HEK293 (cell line): ENCODE measurements at regions not wholly inside any gene's neighbourhood (a gene's known extent, or its start where the extent isn't known, plus 50 kb on each side); places are given as distances from the start of the nearest gene placed in this dataset.

Source experiments
- CTCF ChIA-PET: fragments of 350-600 bp; formaldehyde crosslinking; extraction: SDS; loops from one replicate; lab custom pipeline; 2021; ENCODE audit warnings: antibody characterized with exemption; lab: Yijun Ruan, JAX
- POLR2A ChIA-PET: fragments of 300-600 bp; formaldehyde crosslinking; extraction: SDS; loops from one replicate; lab custom pipeline; 2020; ENCODE audit warnings: antibody characterized with exemption, inconsistent platforms; lab: Yijun Ruan, JAX
- H3K27ac ChIP-seq: fragments of 200-500 bp; sonication (Bioruptor generic); 2 replicates; pipeline ENCODE4 v1.5.1; 2014; ENCODE audit warnings: low read depth, low read length, control low read depth, inconsistent platforms; ENCODE audit errors: extremely low read depth
- H3K36me3 ChIP-seq, 2 experiments: fragments of 200-500 bp in 1 of 2; sonication (Bioruptor generic) in 1 of 2; 1 replicate in 1 of 2; 2 replicates in 1 of 2; pipeline ENCODE4 v1.5.1; 2014 to 2017; ENCODE audit warnings: inconsistent platforms in 2 of 2, low read length in 2 of 2; ENCODE audit not compliant: control insufficient read depth in 2 of 2, insufficient read depth in 1 of 2
- H3K4me1 ChIP-seq: fragments of 200-500 bp; sonication (Bioruptor generic); 2 replicates; pipeline ENCODE4 v1.5.1; 2014; ENCODE audit warnings: mild to moderate bottlenecking, low read length, inconsistent platforms; ENCODE audit not compliant: control insufficient read depth, insufficient read depth
- H3K4me3 ChIP-seq: 2 replicates; pipeline ENCODE4 v1.5.1; 2011; ENCODE audit warnings: low read depth, mild to moderate bottlenecking, control low read depth, low read length, moderate library complexity
- H3K9me3 ChIP-seq: fragments of 200-500 bp; sonication (Bioruptor generic); 2 replicates; pipeline ENCODE4 v1.5.1; 2014; ENCODE audit warnings: low read depth, low read length, inconsistent platforms; ENCODE audit not compliant: control insufficient read depth, insufficient read depth
- BCL11B ChIP-seq: fragments of 450-650 bp; formaldehyde crosslinking; IDR thresholded peaks from 2 replicates; pipeline ENCODE4 v1.5.1; 2016; ENCODE audit warnings: low read depth, missing biosample characterization, missing genetic modification characterization
- GLIS1 ChIP-seq: fragments of 450-650 bp; formaldehyde crosslinking; IDR thresholded peaks from 2 replicates; pipeline ENCODE4 v1.5.1; 2016; ENCODE audit warnings: missing biosample characterization, missing genetic modification characterization
- GLIS2 ChIP-seq: fragments of 450-650 bp; formaldehyde crosslinking; IDR thresholded peaks from 2 replicates; pipeline ENCODE4 v1.5.1; 2016; ENCODE audit warnings: missing biosample characterization, missing genetic modification characterization
- KLF10 ChIP-seq: fragments of 450-650 bp; IDR thresholded peaks from 2 replicates; pipeline ENCODE4 v1.5.1; 2018; ENCODE audit warnings: missing biosample characterization, mild to moderate bottlenecking, missing genetic modification characterization
- OSR2 ChIP-seq: fragments of 450-650 bp; formaldehyde crosslinking; IDR thresholded peaks from 2 replicates; pipeline ENCODE4 v1.5.1; 2016; ENCODE audit warnings: missing biosample characterization, missing genetic modification characterization
- RBAK ChIP-seq: fragments of 450-650 bp; formaldehyde crosslinking; IDR thresholded peaks from 2 replicates; pipeline ENCODE4 v1.5.1; 2016; ENCODE audit warnings: missing biosample characterization, missing genetic modification characterization
- YY1 ChIP-seq: fragments of 450-650 bp; formaldehyde crosslinking; IDR thresholded peaks from 2 replicates; pipeline ENCODE4 v1.5.1; 2018; ENCODE audit warnings: missing biosample characterization, missing genetic modification characterization
- ZNF121 ChIP-seq: fragments of 450-650 bp; formaldehyde crosslinking; IDR thresholded peaks from 2 replicates; pipeline ENCODE4 v1.5.1; 2016; ENCODE audit warnings: missing biosample characterization, missing genetic modification characterization
- ZNF148 ChIP-seq: fragments of 450-650 bp; formaldehyde crosslinking; IDR thresholded peaks from 2 replicates; pipeline ENCODE4 v1.5.0; 2017; ENCODE audit warnings: missing biosample characterization, missing genetic modification characterization, borderline replicate concordance
- ZNF292 ChIP-seq: fragments of 450-650 bp; formaldehyde crosslinking; IDR thresholded peaks from 2 replicates; pipeline ENCODE4 v1.5.1; 2016; ENCODE audit warnings: low read depth, missing biosample characterization, missing genetic modification characterization, borderline replicate concordance
- ZNF324 ChIP-seq: fragments of 450-650 bp; formaldehyde crosslinking; IDR thresholded peaks from 2 replicates; pipeline ENCODE4 v1.5.1; 2016; ENCODE audit warnings: missing biosample characterization, missing genetic modification characterization
- ZNF335 ChIP-seq: fragments of 450-650 bp; formaldehyde crosslinking; conservative IDR thresholded peaks from 2 replicates; pipeline ENCODE4 v1.5.1; 2016; ENCODE audit warnings: missing biosample characterization, missing genetic modification characterization
- ZNF37A ChIP-seq: fragments of 450-650 bp; IDR thresholded peaks from 2 replicates; pipeline ENCODE4 v1.5.1; 2018; ENCODE audit warnings: missing biosample characterization, missing genetic modification characterization
- ZNF433 ChIP-seq: fragments of 450-650 bp; formaldehyde crosslinking; IDR thresholded peaks from 2 replicates; pipeline ENCODE4 v1.5.1; 2016; ENCODE audit warnings: missing biosample characterization, missing genetic modification characterization, low read depth
- ZNF510 ChIP-seq: fragments of 450-650 bp; formaldehyde crosslinking; IDR thresholded peaks from 2 replicates; pipeline ENCODE4 v1.5.1; 2018; ENCODE audit warnings: mild to moderate bottlenecking, missing genetic modification characterization, missing biosample characterization; ENCODE audit not compliant: insufficient replicate concordance
- ZNF518A ChIP-seq: fragments of 450-650 bp; formaldehyde crosslinking; conservative IDR thresholded peaks from 2 replicates; pipeline ENCODE4 v1.5.1; 2016; ENCODE audit warnings: low read depth, missing biosample characterization, missing genetic modification characterization
- ZNF548 ChIP-seq: fragments of 450-650 bp; formaldehyde crosslinking; IDR thresholded peaks from 2 replicates; pipeline ENCODE4 v1.5.1; 2016; ENCODE audit warnings: missing biosample characterization, missing genetic modification characterization
- ZNF555 ChIP-seq: fragments of 450-650 bp; formaldehyde crosslinking; conservative IDR thresholded peaks from 2 replicates; pipeline ENCODE4 v1.5.1; 2017; ENCODE audit warnings: missing biosample characterization, mild to moderate bottlenecking, missing genetic modification characterization, inconsistent platforms
- ZNF596 ChIP-seq: fragments of 450-650 bp; IDR thresholded peaks from 2 replicates; pipeline ENCODE4 v1.5.0; 2018; ENCODE audit warnings: missing biosample characterization, mild to moderate bottlenecking, missing genetic modification characterization, moderate library complexity
- ZNF623 ChIP-seq: fragments of 450-650 bp; formaldehyde crosslinking; IDR thresholded peaks from 2 replicates; pipeline ENCODE4 v1.5.1; 2016; ENCODE audit warnings: missing biosample characterization, missing genetic modification characterization
- ZNF624 ChIP-seq: fragments of 450-650 bp; formaldehyde crosslinking; IDR thresholded peaks from 2 replicates; pipeline ENCODE4 v1.5.1; 2017; ENCODE audit warnings: missing biosample characterization, missing genetic modification characterization
- ZNF629 ChIP-seq: fragments of 450-650 bp; formaldehyde crosslinking; IDR thresholded peaks from 2 replicates; pipeline ENCODE4 v1.5.1; 2017; ENCODE audit warnings: missing biosample characterization, missing genetic modification characterization
- ZNF677 ChIP-seq: fragments of 450-650 bp; IDR thresholded peaks from 2 replicates; pipeline ENCODE4 v1.5.0; 2018; ENCODE audit warnings: missing biosample characterization, mild to moderate bottlenecking, missing genetic modification characterization, moderate library complexity
- ZNF768 ChIP-seq: fragments of 450-650 bp; formaldehyde crosslinking; IDR thresholded peaks from 2 replicates; pipeline ENCODE4 v1.5.1; 2018; ENCODE audit warnings: missing biosample characterization, mild to moderate bottlenecking, missing genetic modification characterization
- TF ChIP-seq, protein P1 (sequence below): fragments of 450-650 bp; formaldehyde crosslinking; IDR thresholded peaks from 2 replicates; pipeline ENCODE4 v1.5.1; 2016; ENCODE audit warnings: missing biosample characterization, missing genetic modification characterization

DNA sequence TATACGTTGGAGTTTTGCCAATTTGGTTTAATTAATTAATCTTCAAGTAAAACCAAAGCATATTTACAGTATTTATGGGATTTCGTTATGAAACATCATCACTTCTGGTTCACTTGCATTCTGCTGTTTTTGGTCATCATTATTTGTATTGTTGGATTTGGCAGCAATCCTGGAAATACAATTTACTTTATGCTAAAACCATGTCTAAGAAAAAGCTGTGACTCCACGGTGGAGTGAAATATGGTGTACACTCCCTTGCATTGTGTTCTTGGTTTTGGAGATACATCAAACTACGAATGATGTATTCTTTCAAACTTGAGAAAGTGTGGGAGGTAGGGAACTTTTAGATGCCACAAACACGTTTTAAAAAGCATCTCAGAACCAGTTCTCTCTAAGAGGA lies 106.4 kb downstream of the CTAGE1 start (continued):
- TF ChIP-seq RBAK (no peak), ZNF335 (no peak), OSR2 (tag by site-specific recombination) (no peak), ZNF121 (tag by site-specific recombination) (no peak), GLIS1 (tag by site-specific recombination) (no peak), ZNF624 (tag by site-specific recombination) (no peak), ZNF548 (tag by site-specific recombination) (no peak), ZNF518A (no peak), YY1 (tag by site-specific recombination) (no peak)

DNA sequence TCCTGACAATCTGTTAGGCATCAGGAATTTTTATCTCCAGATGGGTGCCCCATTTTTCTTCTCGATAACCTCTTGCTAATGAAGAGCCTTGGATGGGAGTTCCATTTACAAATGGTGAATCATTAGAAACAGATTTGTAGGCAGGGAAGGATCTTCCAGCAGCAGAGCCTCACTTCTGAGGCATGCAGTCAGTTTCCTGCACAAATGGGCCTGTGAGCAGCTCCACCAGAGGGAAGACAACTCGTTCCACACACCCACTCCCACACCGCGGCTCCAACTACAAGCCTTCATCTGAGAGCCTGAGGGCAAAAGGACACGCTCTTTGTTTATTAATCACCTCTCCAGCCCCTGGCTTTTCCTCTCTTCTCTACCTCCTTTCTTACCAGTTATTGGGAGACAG lies 108.5 kb downstream of the CTAGE1 start:
- POLR2A ChIA-PET: no interaction called here
- Histone ChIP-seq H3K27ac (no peak overlapping the region), H3K4me3 (no peak overlapping the region), H3K4me1 (no peaks in the 10 kb centered on the region)
- TF ChIP-seq ZNF629 (tag by site-specific recombination) (no peak), ZNF37A (tag by site-specific recombination) (no peak), ZNF768 (no peak), ZNF623 (no peak), ZNF433 (tag by site-specific recombination) (no peak), ZNF324 (tag by site-specific recombination) (no peak), BCL11B (tag by site-specific recombination) (no peak), ZNF510 (tag by site-specific recombination) (no peak), GLIS2 (no peak), ZNF624 (tag by site-specific recombination) (no peak), ZNF677 (tag by site-specific recombination) (no peak), ZNF292 (tag by site-specific recombination) (no peak), ZNF148 (no peak), ZNF555 (tag by site-specific recombination) (no peak), KLF10 (tag by site-specific recombination) (no peak), ZNF596 (no peak)
- TF ChIP-seq, protein P1, sequence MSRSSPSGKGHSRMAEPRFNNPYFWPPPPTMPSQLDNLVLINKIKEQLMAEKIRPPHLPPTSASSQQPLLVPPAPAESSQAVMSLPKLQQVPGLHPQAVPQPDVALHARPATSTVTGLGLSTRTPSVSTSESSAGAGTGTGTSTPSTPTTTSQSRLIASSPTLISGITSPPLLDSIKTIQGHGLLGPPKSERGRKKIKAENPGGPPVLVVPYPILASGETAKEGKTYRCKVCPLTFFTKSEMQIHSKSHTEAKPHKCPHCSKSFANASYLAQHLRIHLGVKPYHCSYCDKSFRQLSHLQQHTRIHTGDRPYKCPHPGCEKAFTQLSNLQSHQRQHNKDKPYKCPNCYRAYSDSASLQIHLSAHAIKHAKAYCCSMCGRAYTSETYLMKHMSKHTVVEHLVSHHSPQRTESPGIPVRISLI (tag by site-specific recombination): no peak
- TF ChIP-seq, all 188 proteins: peak for 0
- no peaks in the 10 kb centered on the region for H3K9me3 ChIP-seq
- no peaks in the 10 kb centered on the region for H3K36me3 ChIP-seq
- CTCF ChIA-PET: no interaction called here
